IMR-90 (cell line): ENCODE measurements at regions not wholly inside any gene's neighbourhood (a gene's known extent, or its start where the extent isn't known, plus 50 kb on each side); places are given as distances from the start of the nearest gene placed in this dataset.

Source experiments
- ATAC-seq: fragments of 200-7000 bp; cut with Tn5 transposase; 2 replicates; pipeline ENCODE4 v1.9.1; 2020; ENCODE audit warnings: low read depth, mild to moderate bottlenecking, moderate library complexity
- BruUV-seq: library from RNA; stranded (reverse); fragments of 400-500 nt; replicated peaks from 2 replicates; lab custom pipeline; 2021; lab: Mats Ljungman, UMichigan
- CTCF ChIA-PET: fragments of 300-600 bp; formaldehyde crosslinking; extraction: SDS; loops from one replicate; lab custom pipeline; 2021; ENCODE audit warnings: antibody characterized with exemption; lab: Yijun Ruan, JAX
- POLR2A ChIA-PET: fragments of 300-600 bp; sonication (Branson Sonifier 250); formaldehyde crosslinking; loops from one replicate; lab custom pipeline; 2022; ENCODE audit warnings: antibody characterized with exemption; ENCODE audit not compliant: unreplicated experiment; lab: Charles Lee
- DNase-seq: peaks from one replicate; pipeline ENCODE4 v3.0.0; 2013
- H2AFZ ChIP-seq: replicated peaks from 2 replicates; pipeline ENCODE3; 2013; ENCODE audit warnings: low read length, mild to moderate bottlenecking; ENCODE audit not compliant: poor library complexity
- H2AK5ac ChIP-seq: 2 replicates; pipeline ENCODE4 v1.6.1; 2013; ENCODE audit warnings: low read depth, low read length, inconsistent platforms
- H2AK9ac ChIP-seq: replicated peaks from 2 replicates; pipeline ENCODE3; 2013; ENCODE audit warnings: mild to moderate bottlenecking, low read depth, low read length, moderate library complexity; ENCODE audit not compliant: poor library complexity
- H2BK120ac ChIP-seq: 2 replicates; pipeline ENCODE4 v1.6.1; 2013; ENCODE audit warnings: low read depth, low read length, inconsistent platforms
- H2BK15ac ChIP-seq: 3 replicates; pipeline ENCODE4 v1.6.1; 2013; ENCODE audit warnings: low read depth, low read length, inconsistent platforms
- H2BK20ac ChIP-seq: 2 replicates; pipeline ENCODE4 v1.6.1; 2013; ENCODE audit warnings: low read depth, mild to moderate bottlenecking, inconsistent platforms, low read length, moderate library complexity
- H2BK5ac ChIP-seq: 2 replicates; pipeline ENCODE4 v1.6.1; 2013; ENCODE audit warnings: mild to moderate bottlenecking, low read depth, low read length, inconsistent platforms; ENCODE audit not compliant: poor library complexity, severe bottlenecking
- H3K14ac ChIP-seq: replicated peaks from 2 replicates; pipeline ENCODE4 v1.6.1; 2013; ENCODE audit warnings: low read depth, low read length, inconsistent platforms
- H3K18ac ChIP-seq: 2 replicates; pipeline ENCODE4 v1.6.1; 2013; ENCODE audit warnings: low read depth, low read length, control low read depth
- H3K23ac ChIP-seq: 2 replicates; pipeline ENCODE4 v1.6.1; 2013; ENCODE audit warnings: low read depth, low read length, inconsistent platforms
- H3K27ac ChIP-seq: 2 replicates; pipeline ENCODE4 v1.5.1; 2013; ENCODE audit warnings: mild to moderate bottlenecking, control low read depth, low read length; ENCODE audit not compliant: insufficient read depth
- H3K27me3 ChIP-seq: 2 replicates; pipeline ENCODE4 v1.6.1; 2013; ENCODE audit warnings: low read length; ENCODE audit not compliant: control insufficient read depth, insufficient read depth
- H3K36me3 ChIP-seq: 2 replicates; pipeline ENCODE4 v1.6.1; 2013; ENCODE audit warnings: low read length, mixed read lengths; ENCODE audit not compliant: control insufficient read depth, insufficient read depth
- H3K4ac ChIP-seq: 2 replicates; pipeline ENCODE4 v1.6.1; 2013; ENCODE audit warnings: low read depth, low read length, inconsistent platforms
- H3K4me1 ChIP-seq: 2 replicates; pipeline ENCODE4 v1.6.1; 2013; ENCODE audit warnings: low read length, mixed read lengths; ENCODE audit not compliant: control insufficient read depth, insufficient read depth
- H3K4me2 ChIP-seq: 2 replicates; pipeline ENCODE4 v1.6.1; 2013; ENCODE audit warnings: low read depth, mild to moderate bottlenecking, control low read depth, low read length, moderate library complexity
- H3K4me3 ChIP-seq: 2 replicates; pipeline ENCODE4 v1.5.1; 2013; ENCODE audit warnings: low read depth, mild to moderate bottlenecking, control low read depth, low read length, moderate library complexity; ENCODE audit not compliant: insufficient read depth
- H3K56ac ChIP-seq: 2 replicates; pipeline ENCODE4 v1.6.1; 2013; ENCODE audit warnings: low read length, inconsistent platforms; ENCODE audit not compliant: insufficient read depth; ENCODE audit errors: extremely low read depth
- H3K79me1 ChIP-seq, 2 experiments: 2 replicates each; pipeline ENCODE4 v1.6.1; 2013; ENCODE audit warnings: low read length in 2 of 2, inconsistent platforms in 1 of 2, low read depth in 1 of 2
- H3K9ac ChIP-seq: 2 replicates; pipeline ENCODE4 v1.6.1; 2013; ENCODE audit warnings: low read depth, low read length, control low read depth
- H3K9me1 ChIP-seq: 2 replicates; pipeline ENCODE4 v1.6.1; 2013; ENCODE audit warnings: low read length, inconsistent platforms; ENCODE audit not compliant: insufficient read depth
- H3K9me3 ChIP-seq: 2 replicates; pipeline ENCODE4 v1.6.1; 2013; ENCODE audit warnings: low read length; ENCODE audit not compliant: control insufficient read depth, insufficient read depth
- H4K20me1 ChIP-seq: 2 replicates; pipeline ENCODE4 v1.6.1; 2013; ENCODE audit warnings: low read length, inconsistent platforms; ENCODE audit not compliant: insufficient read depth
- H4K5ac ChIP-seq: 2 replicates; pipeline ENCODE4 v1.6.1; 2013; ENCODE audit warnings: mild to moderate bottlenecking, low read depth, low read length, control low read depth
- H4K8ac ChIP-seq, 2 experiments: 2 replicates each; pipeline ENCODE4 v1.6.1; 2013; ENCODE audit warnings: low read depth in 2 of 2, low read length in 2 of 2, control low read depth in 1 of 2, inconsistent platforms in 1 of 2
- H4K91ac ChIP-seq: 2 replicates; pipeline ENCODE4 v1.6.1; 2013; ENCODE audit warnings: low read depth, low read length, inconsistent platforms; ENCODE audit not compliant: insufficient read depth
- CEBPB ChIP-seq: IDR thresholded peaks from 2 replicates; pipeline ENCODE4 v1.6.1; 2012; ENCODE audit warnings: low read depth, low read length, improper control_type of control experiment
- WGBS, 2 experiments: methylation state at CpG; one replicate each; pipeline versions ENCODE4 v1.1.5 to v1.1.7; 2013; ENCODE audit warnings: missing lambda C conversion rate in 2 of 2; ENCODE audit not compliant: insufficient read length in 1 of 2; ENCODE audit errors: extremely low coverage in 2 of 2; 5-methylcytosine and 5-hydroxymethylcytosine counted together
- dilution Hi-C: fragments of 300-500 bp; cut with HindIII; formaldehyde crosslinking; loops from one replicate; pipeline ENCODE4 v1.14.3; 2018; ENCODE audit warnings: low sequenced_read_pairs; ENCODE audit not compliant: unreplicated experiment
- in situ Hi-C: fragments of 300-500 bp; cut with MboI; formaldehyde crosslinking; loops from 3 replicates; pipeline ENCODE4 v1.14.3; 2019; ENCODE audit warnings: low sequenced_read_pairs, inconsistent platforms, mixed read lengths
- intact Hi-C: fragments of 100-400 bp; cut with micrococcal nuclease; formaldehyde crosslinking; loops from 2 replicates; pipeline ENCODE4 v1.10.0; 2022

DNA sequence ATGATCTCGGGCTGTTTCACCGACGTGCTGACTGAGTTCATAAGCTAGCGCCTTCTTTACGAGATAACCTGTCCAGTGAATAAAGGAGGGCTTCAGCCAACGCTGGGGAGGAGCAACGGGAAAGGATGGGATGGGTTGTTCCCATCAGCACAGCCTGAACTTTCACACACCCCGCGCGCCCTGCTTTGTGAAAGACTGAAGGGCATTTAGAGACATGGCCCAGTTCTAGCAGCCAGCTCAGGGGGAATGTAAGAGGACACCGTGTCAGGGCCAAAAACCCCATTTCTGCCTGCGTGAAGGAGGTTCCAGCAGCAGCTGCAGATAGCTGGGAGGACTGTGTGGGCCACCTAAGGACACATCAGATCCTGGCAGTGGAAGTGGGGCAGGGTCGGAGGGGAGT, 255.1 kb upstream of the RAB4A start:
- H3K9me1 ChIP-seq, result no peaks in the 10 kb centered on the region
- H3K79me1 ChIP-seq, result no peaks in the 10 kb centered on the region
- H3K27me3 ChIP-seq, result peaks cover 10% of the 10 kb centered on the region
- H2BK5ac ChIP-seq, result no peak overlapping the region
- no peaks in the 10 kb centered on the region for H3K4me1 ChIP-seq
- ChIA-PET CTCF (no interaction called here), POLR2A (no interaction called here)
- no peak overlapping the region for H2AK5ac ChIP-seq
- H4K91ac ChIP-seq, result no peak overlapping the region
- no peak overlapping the region for H3K27ac ChIP-seq
- intact Hi-C loops (no loop called here), in situ Hi-C loops (no loop called here), dilution Hi-C loops (no loop called here)
- no peak overlapping the region for H3K18ac ChIP-seq
- no peak overlapping the region for H2BK120ac ChIP-seq
- no CpG with 5 or more reads among the region's 13 CpGs for WGBS, 2 experiments
- DNase-seq, result no peak
- no peak for TF ChIP-seq CEBPB
- H4K20me1 ChIP-seq, result no peaks in the 10 kb centered on the region
- ATAC-seq, result no peak
- H2BK15ac ChIP-seq, result no peak overlapping the region; the same call in 2 of the 3 replicates
- H2AFZ ChIP-seq, result peak overlapping the region; percentile 2
- H3K4ac ChIP-seq, result no peak overlapping the region
- BruUV-seq, result no TSS peak
- no peak overlapping the region for H3K14ac ChIP-seq
- H3K4me2 ChIP-seq, result no peak overlapping the region
- no peak overlapping the region for H4K5ac ChIP-seq
- H3K36me3 ChIP-seq, result no peaks in the 10 kb centered on the region
- no peak overlapping the region; the same call in 1 of the 2 replicates for H3K23ac ChIP-seq
- no peak overlapping the region for H4K8ac ChIP-seq
- H3K4me3 ChIP-seq, result no peak overlapping the region
- H3K9me3 ChIP-seq, result peaks cover 3% of the 10 kb centered on the region; the same call in 1 of the 2 replicates
- no peak overlapping the region for H3K56ac ChIP-seq
- H2AK9ac ChIP-seq, result no peak overlapping the region
- H3K9ac ChIP-seq, result no peak overlapping the region
- H2BK20ac ChIP-seq, result no peak overlapping the region
